NCI-H1436 (cell line): ENCODE measurements at regions not wholly inside any gene's neighbourhood (a gene's known extent, or its start where the extent isn't known, plus 50 kb on each side); places are given as distances from the start of the nearest gene placed in this dataset.
"Not testable (repeated sequence)": the region's sequence is repeated elsewhere in the genome, so short reads cannot be mapped to it uniquely, and the experiment has no call there.

Experiments used
- DNase-seq: peaks from one replicate; lab custom pipeline; 2025; lab: John Stamatoyannopoulos, UW

GRCh38 chrX:9345957-9346356 is 118.9 kb upstream of the TBL1X start:
- DNase-seq: no peak

GRCh38 chrX:9349572-9350494 is 115.0 kb upstream of the TBL1X start:
- no peak for DNase-seq

GRCh38 chrX:9351126-9351525 is 113.7 kb upstream of the TBL1X start:
- DNase-seq: no peak

GRCh38 chrX:9352243-9352642 is 112.6 kb upstream of the TBL1X start:
- no peak for DNase-seq

- no peak for DNase-seq
These were observed 112.0 kb upstream of the TBL1X start for GRCh38 chrX:9352694-9353411.

GRCh38 chrX:9354918-9355317 is 109.9 kb upstream of the TBL1X start:
- no peak for DNase-seq

GRCh38 chrX:9355739-9356138 is 109.1 kb upstream of the TBL1X start:
- no peak for DNase-seq

- DNase-seq: no peak
These were observed 108.0 kb upstream of the TBL1X start for GRCh38 chrX:9356846-9357245.

- no peak for DNase-seq
These were observed 107.2 kb upstream of the TBL1X start for GRCh38 chrX:9357518-9358114.

GRCh38 chrX:9362363-9362928 is 102.4 kb upstream of the TBL1X start:
- no peak for DNase-seq

GRCh38 chrX:9367421-9367820 is 97.4 kb upstream of the TBL1X start:
- no peak for DNase-seq

- DNase-seq: no peak
These were observed 96.6 kb upstream of the TBL1X start for GRCh38 chrX:9368262-9368661.

GRCh38 chrX:9369802-9370291 is 95.0 kb upstream of the TBL1X start:
- DNase-seq: no peak

- no peak for DNase-seq
These were observed 94.0 kb upstream of the TBL1X start for GRCh38 chrX:9370893-9371292.

GRCh38 chrX:9372866-9373265 is 92.0 kb upstream of the TBL1X start:
- DNase-seq: no peak

- no peak for DNase-seq
These were observed 91.1 kb upstream of the TBL1X start for GRCh38 chrX:9373789-9374188.

GRCh38 chrX:9374555-9374954 is 90.3 kb upstream of the TBL1X start:
- DNase-seq: no peak

GRCh38 chrX:9376111-9376510 is 88.7 kb upstream of the TBL1X start:
- no peak for DNase-seq

GRCh38 chrX:9377216-9377615 is 87.6 kb upstream of the TBL1X start:
- DNase-seq: not testable (repeated sequence)

GRCh38 chrX:9378980-9379696 is 85.7 kb upstream of the TBL1X start:
- DNase-seq: no peak

GRCh38 chrX:9379697-9380551 is 84.9 kb upstream of the TBL1X start:
- no peak for DNase-seq
